MM.1S (cell line): ENCODE measurements at regions not wholly inside any gene's neighbourhood (a gene's known extent, or its start where the extent isn't known, plus 50 kb on each side); places are given as distances from the start of the nearest gene placed in this dataset.

Experiments
- DNase-seq: peaks from one replicate; pipeline ENCODE4 v3.0.0-alpha.2; 2015
- H2AFZ ChIP-seq: fragments of 300-600 bp; sonication (generic); 2 replicates; pipeline ENCODE4 v1.6.0; 2016; ENCODE audit warnings: antibody characterized with exemption, low read length
- H3F3A ChIP-seq: fragments of 300-600 bp; sonication (generic); 2 replicates; pipeline ENCODE4 v1.6.1; 2016; ENCODE audit warnings: mild to moderate bottlenecking, antibody characterized with exemption, low read length, moderate library complexity, mixed read lengths; ENCODE audit not compliant: insufficient read depth
- H3K27ac ChIP-seq: fragments of 300-600 bp; sonication (generic); 2 replicates; pipeline ENCODE4 v1.5.1; 2016; ENCODE audit warnings: mild to moderate bottlenecking, low read length
- H3K27me3 ChIP-seq: fragments of 300-600 bp; sonication (generic); replicated peaks from 2 replicates; pipeline ENCODE4 v1.6.0; 2016; ENCODE audit warnings: low read length; ENCODE audit not compliant: insufficient read depth
- H3K36me3 ChIP-seq: fragments of 300-600 bp; sonication (generic); replicated peaks from 2 replicates; pipeline ENCODE4 v1.6.1; 2016; ENCODE audit warnings: mild to moderate bottlenecking, low read length, mixed read lengths; ENCODE audit not compliant: insufficient read depth
- H3K4me1 ChIP-seq: fragments of 300-600 bp; sonication (generic); 2 replicates; pipeline ENCODE4 v1.6.1; 2016; ENCODE audit warnings: low read length, mixed read lengths
- H3K4me2 ChIP-seq: fragments of 300-600 bp; sonication (generic); 2 replicates; pipeline ENCODE4 v1.6.0; 2016; ENCODE audit warnings: low read depth, low read length
- H3K4me3 ChIP-seq: fragments of 300-600 bp; sonication (generic); 2 replicates; pipeline ENCODE4 v1.5.1; 2016; ENCODE audit warnings: low read length, mixed read lengths
- H3K79me2 ChIP-seq: fragments of 300-600 bp; sonication (generic); 2 replicates; pipeline ENCODE4 v1.6.1; 2016; ENCODE audit warnings: mixed run types, low read length, mixed read lengths
- H3K9ac ChIP-seq: fragments of 300-600 bp; sonication (generic); 2 replicates; pipeline ENCODE4 v1.6.1; 2016; ENCODE audit warnings: low read length, mixed read lengths
- H3K9me2 ChIP-seq: fragments of 300-600 bp; sonication (generic); replicated peaks from 2 replicates; pipeline ENCODE4 v1.6.1; 2016; ENCODE audit warnings: mild to moderate bottlenecking, low read length, mixed read lengths; ENCODE audit not compliant: insufficient read depth
- H3K9me3 ChIP-seq: fragments of 300-600 bp; sonication (generic); replicated peaks from 2 replicates; pipeline ENCODE4 v1.6.1; 2016; ENCODE audit warnings: mild to moderate bottlenecking, low read length, mixed read lengths; ENCODE audit not compliant: insufficient read depth
- H4K20me1 ChIP-seq: fragments of 300-600 bp; sonication (generic); 2 replicates; pipeline ENCODE4 v1.6.1; 2016; ENCODE audit warnings: mild to moderate bottlenecking, low read length, moderate library complexity, mixed read lengths; ENCODE audit not compliant: insufficient read depth
- EZH2 ChIP-seq: fragments of 300-600 bp; sonication (generic); optimal IDR thresholded peaks from 2 replicates; pipeline ENCODE3; 2017; ENCODE audit warnings: low read depth, mild to moderate bottlenecking, antibody characterized with exemption, low read length, mixed read lengths
- EZH2phosphoT487 ChIP-seq: fragments of 300-600 bp; sonication (generic); IDR thresholded peaks from 2 replicates; pipeline ENCODE4 v1.6.1; 2018; ENCODE audit warnings: antibody characterized with exemption, low read length
- TF ChIP-seq, protein P1 (sequence below): fragments of 300-600 bp; sonication (generic); IDR thresholded peaks from 2 replicates; pipeline ENCODE4 v1.5.1; 2016; ENCODE audit warnings: antibody characterized with exemption, low read length, mixed read lengths

DNA sequence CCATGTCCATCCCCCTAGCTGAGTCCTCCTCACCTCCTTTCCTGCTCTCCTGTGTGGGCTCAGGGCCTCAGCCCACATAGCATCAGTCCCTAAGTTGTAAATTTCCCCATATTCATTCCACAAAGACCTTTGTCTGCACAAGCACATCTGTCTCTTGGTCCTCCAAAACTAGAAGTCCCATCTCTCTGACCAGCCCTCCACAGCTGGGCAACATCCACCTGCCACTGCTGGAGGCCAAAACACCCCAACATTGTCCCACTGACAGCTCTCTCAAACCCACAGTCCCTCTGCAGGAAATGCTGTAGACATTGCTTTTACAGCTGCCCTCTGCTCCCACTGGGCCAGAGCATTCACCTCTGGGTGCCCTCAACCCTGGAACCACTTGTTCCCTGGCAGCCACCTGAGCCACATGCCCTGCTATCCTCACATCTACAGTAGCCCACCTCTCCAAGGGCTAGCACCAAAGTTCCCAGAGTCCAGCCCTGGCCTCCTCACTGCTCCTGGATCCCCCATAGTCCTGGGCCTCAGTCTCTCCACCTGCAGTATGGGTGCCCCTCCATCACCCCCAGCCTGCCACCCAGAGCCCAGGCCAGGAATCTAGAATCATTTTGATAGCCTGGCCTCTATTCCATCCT lies 1722.7 kb downstream of the TP53TG3F start:
- Histone ChIP-seq H3K4me3 (no peak overlapping the region), H3K27ac (no peak overlapping the region), H3K9ac (no peak overlapping the region), H3K4me2 (no peak overlapping the region), H3F3A (no peaks in the 10 kb centered on the region), H3K79me2 (no peaks in the 10 kb centered on the region), H3K9me3 (no peaks in the 10 kb centered on the region), H3K27me3 (no peaks in the 10 kb centered on the region), H3K36me3 (no peaks in the 10 kb centered on the region), H4K20me1 (no peaks in the 10 kb centered on the region), H3K9me2 (no peaks in the 10 kb centered on the region), H3K4me1 (no peaks in the 10 kb centered on the region), H2AFZ (no peak overlapping the region)
- TF ChIP-seq, protein P1, sequence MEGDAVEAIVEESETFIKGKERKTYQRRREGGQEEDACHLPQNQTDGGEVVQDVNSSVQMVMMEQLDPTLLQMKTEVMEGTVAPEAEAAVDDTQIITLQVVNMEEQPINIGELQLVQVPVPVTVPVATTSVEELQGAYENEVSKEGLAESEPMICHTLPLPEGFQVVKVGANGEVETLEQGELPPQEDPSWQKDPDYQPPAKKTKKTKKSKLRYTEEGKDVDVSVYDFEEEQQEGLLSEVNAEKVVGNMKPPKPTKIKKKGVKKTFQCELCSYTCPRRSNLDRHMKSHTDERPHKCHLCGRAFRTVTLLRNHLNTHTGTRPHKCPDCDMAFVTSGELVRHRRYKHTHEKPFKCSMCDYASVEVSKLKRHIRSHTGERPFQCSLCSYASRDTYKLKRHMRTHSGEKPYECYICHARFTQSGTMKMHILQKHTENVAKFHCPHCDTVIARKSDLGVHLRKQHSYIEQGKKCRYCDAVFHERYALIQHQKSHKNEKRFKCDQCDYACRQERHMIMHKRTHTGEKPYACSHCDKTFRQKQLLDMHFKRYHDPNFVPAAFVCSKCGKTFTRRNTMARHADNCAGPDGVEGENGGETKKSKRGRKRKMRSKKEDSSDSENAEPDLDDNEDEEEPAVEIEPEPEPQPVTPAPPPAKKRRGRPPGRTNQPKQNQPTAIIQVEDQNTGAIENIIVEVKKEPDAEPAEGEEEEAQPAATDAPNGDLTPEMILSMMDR, result no peak
- TF ChIP-seq EZH2 (no peak), EZH2phosphoT487 (no peak)
- DNase-seq, result no peak

DNA sequence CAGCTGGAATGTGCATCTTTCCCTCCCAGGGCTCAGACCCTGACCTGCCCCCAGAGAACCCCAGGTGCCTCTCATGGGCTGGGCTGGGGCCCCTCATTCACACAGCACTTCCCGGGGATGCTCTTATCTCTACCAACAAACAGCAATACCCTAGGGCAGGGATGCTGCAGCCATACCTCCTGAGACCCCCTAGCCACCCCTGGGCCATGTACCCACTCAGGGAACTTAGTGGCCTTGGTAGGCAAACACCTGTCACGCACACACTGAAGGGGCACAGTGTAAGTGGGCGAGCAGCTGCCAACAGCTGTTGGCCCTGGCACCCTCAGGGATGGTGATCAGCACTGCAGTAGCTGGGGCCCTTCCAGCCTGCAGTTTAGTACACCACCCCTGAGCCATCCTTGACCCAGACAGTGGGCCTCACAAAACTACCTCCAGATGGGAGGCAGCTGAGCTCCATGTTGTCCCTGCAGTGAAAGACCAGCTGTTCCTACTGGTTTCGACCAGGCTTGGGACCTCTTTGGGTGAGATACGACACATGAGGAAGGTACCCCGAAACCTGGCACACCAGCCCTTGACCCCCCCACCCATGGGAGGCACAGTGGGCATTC lies 1723.6 kb downstream of the TP53TG3F start:
- no peak overlapping the region for H3K9ac ChIP-seq
- no peaks in the 10 kb centered on the region for H4K20me1 ChIP-seq
- H3K4me1 ChIP-seq, result no peaks in the 10 kb centered on the region
- H3K4me3 ChIP-seq, result no peak overlapping the region
- no peak for DNase-seq
- no peaks in the 10 kb centered on the region for H3F3A ChIP-seq
- H3K79me2 ChIP-seq, result no peaks in the 10 kb centered on the region
- H3K9me3 ChIP-seq, result no peaks in the 10 kb centered on the region
- no peak overlapping the region for H3K4me2 ChIP-seq
- H3K27me3 ChIP-seq, result no peaks in the 10 kb centered on the region
- no peaks in the 10 kb centered on the region for H3K9me2 ChIP-seq
- no peaks in the 10 kb centered on the region for H3K36me3 ChIP-seq
- no peak overlapping the region for H3K27ac ChIP-seq
- H2AFZ ChIP-seq, result no peak overlapping the region
- TF ChIP-seq EZH2phosphoT487 (no peak), EZH2 (no peak)
- TF ChIP-seq, protein P1, result no peak

DNA sequence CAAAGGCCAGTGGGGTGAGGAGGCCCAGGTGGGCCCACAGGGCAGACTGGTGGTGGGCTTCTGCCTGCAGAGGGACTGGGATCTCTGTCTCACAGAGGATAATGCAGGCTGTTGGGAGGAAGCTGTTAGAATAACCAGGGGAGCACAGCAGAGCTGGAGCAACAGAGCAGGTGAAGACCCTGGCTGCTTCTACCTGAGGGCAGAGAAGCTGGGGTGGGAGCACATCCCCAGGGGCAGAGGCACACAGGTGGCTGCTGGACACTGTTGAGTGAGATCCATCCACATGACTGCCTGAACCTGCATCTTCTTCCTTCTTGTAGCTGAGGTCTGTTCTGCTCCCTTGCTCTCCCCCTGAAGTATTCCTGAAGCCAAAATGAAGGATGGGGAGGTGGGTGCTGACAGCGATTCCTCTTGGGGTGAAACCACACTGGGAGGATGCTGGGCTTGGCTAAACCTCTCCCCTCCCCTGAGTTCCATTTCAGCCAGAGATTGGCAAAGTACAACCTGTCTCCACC lies 1725.0 kb downstream of the TP53TG3F start:
- H4K20me1 ChIP-seq, result no peaks in the 10 kb centered on the region
- no peak overlapping the region for H3K4me3 ChIP-seq
- no peaks in the 10 kb centered on the region for H3K79me2 ChIP-seq
- no peaks in the 10 kb centered on the region for H3F3A ChIP-seq
- no peak for DNase-seq
- no peaks in the 10 kb centered on the region for H3K9me3 ChIP-seq
- H3K9me2 ChIP-seq, result no peaks in the 10 kb centered on the region
- no peak overlapping the region for H3K9ac ChIP-seq
- H2AFZ ChIP-seq, result no peak overlapping the region
- H3K4me1 ChIP-seq, result no peaks in the 10 kb centered on the region
- no peak overlapping the region for H3K4me2 ChIP-seq
- no peaks in the 10 kb centered on the region for H3K36me3 ChIP-seq
- no peaks in the 10 kb centered on the region for H3K27me3 ChIP-seq
- no peak overlapping the region for H3K27ac ChIP-seq
- TF ChIP-seq, protein P1, result no peak
- TF ChIP-seq EZH2phosphoT487, result no peak
- no peak for TF ChIP-seq EZH2
